ENCODE measurements at regions not wholly inside any gene's neighbourhood (a gene's known extent, or its start where the extent isn't known, plus 50 kb on each side); places are given as distances from the start of the nearest gene placed in this dataset.

DNA sequence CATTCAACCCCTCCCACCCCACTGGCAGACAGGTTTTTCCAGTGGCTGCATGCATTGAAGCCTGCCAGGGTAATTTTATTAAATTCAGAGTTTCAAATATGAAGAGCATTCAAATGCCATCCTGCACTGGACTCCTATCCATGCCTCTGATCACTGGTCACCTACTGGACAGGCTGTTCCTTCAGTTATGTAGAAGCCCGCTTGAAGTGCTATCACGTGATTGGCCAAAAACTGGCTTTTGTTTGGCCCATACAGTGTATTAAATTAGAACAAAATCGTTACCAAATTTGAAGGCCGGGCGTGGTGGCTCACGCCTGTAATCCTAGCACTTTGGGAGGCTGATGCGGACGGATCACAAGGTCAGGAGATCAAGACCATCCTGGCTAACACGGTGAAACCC is 464.1 kb downstream of the TSN start:
- TF ChIP-seq, protein P1, sequence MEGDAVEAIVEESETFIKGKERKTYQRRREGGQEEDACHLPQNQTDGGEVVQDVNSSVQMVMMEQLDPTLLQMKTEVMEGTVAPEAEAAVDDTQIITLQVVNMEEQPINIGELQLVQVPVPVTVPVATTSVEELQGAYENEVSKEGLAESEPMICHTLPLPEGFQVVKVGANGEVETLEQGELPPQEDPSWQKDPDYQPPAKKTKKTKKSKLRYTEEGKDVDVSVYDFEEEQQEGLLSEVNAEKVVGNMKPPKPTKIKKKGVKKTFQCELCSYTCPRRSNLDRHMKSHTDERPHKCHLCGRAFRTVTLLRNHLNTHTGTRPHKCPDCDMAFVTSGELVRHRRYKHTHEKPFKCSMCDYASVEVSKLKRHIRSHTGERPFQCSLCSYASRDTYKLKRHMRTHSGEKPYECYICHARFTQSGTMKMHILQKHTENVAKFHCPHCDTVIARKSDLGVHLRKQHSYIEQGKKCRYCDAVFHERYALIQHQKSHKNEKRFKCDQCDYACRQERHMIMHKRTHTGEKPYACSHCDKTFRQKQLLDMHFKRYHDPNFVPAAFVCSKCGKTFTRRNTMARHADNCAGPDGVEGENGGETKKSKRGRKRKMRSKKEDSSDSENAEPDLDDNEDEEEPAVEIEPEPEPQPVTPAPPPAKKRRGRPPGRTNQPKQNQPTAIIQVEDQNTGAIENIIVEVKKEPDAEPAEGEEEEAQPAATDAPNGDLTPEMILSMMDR (IDR thresholded peaks at IDR 0.05; ENCODE audit: low read depth, low read length) = no peak
- no peak for TF ChIP-seq EZH2phosphoT487 (IDR thresholded peaks at IDR 0.05; ENCODE audit: low read depth)

Measured in OCI-LY3 (cell line).